ENCODE measurements at regions not wholly inside any gene's neighbourhood (a gene's known extent, or its start where the extent isn't known, plus 50 kb on each side); places are given as distances from the start of the nearest gene placed in this dataset.
A peak's percentile ranks its signal among the peaks of the same experiment; 100 is the strongest.

GRCh38 chr5:39605145-39605544 is 180.4 kb upstream of the DAB2 start:
- no peak for DNase-seq (ENCODE audit: low spot score)

- DNase-seq (ENCODE audit: low spot score): no peak
Observed at GRCh38 chr5:39604491-39604890, 179.7 kb upstream of the DAB2 start.

GRCh38 chr5:39599721-39600431 is 175.1 kb upstream of the DAB2 start:
- DNase-seq (ENCODE audit: low spot score): no peak

GRCh38 chr5:39598661-39599248 is 174.0 kb upstream of the DAB2 start:
- DNase-seq (ENCODE audit: low spot score): no peak

GRCh38 chr5:39588179-39588578 is 163.4 kb upstream of the DAB2 start:
- no peak for DNase-seq (ENCODE audit: low spot score)

- no peak for DNase-seq (ENCODE audit: low spot score)
Observed at GRCh38 chr5:39587675-39588074, 162.9 kb upstream of the DAB2 start.

- no peak for DNase-seq (ENCODE audit: low spot score)
Observed at GRCh38 chr5:39586185-39586584, 161.4 kb upstream of the DAB2 start.

GRCh38 chr5:39584927-39585326 is 160.1 kb upstream of the DAB2 start:
- no peak for DNase-seq (ENCODE audit: low spot score)

GRCh38 chr5:39580702-39581453 is 156.1 kb upstream of the DAB2 start:
- DNase-seq (ENCODE audit: low spot score): no peak

- no peak for DNase-seq (ENCODE audit: low spot score)
Observed at GRCh38 chr5:39579750-39580149, 155.0 kb upstream of the DAB2 start.

GRCh38 chr5:39578887-39579497 is 154.2 kb upstream of the DAB2 start:
- DNase-seq (ENCODE audit: low spot score): no peak

- no peak for DNase-seq (ENCODE audit: low spot score)
Observed at GRCh38 chr5:39577529-39577928, 152.7 kb upstream of the DAB2 start.

GRCh38 chr5:39570403-39571027 is 145.7 kb upstream of the DAB2 start:
- no peak for DNase-seq (ENCODE audit: low spot score)

GRCh38 chr5:39569857-39570256 is 145.1 kb upstream of the DAB2 start:
- DNase-seq (ENCODE audit: low spot score): no peak

- no peak for DNase-seq (ENCODE audit: low spot score)
Observed at GRCh38 chr5:39566891-39567290, 142.1 kb upstream of the DAB2 start.

GRCh38 chr5:39566029-39566428 is 141.2 kb upstream of the DAB2 start:
- no peak for DNase-seq (ENCODE audit: low spot score)

- no peak for DNase-seq (ENCODE audit: low spot score)
Observed at GRCh38 chr5:39561421-39561820, 136.6 kb upstream of the DAB2 start.

GRCh38 chr5:39560726-39561125 is 135.9 kb upstream of the DAB2 start:
- no peak for DNase-seq (ENCODE audit: low spot score)

- no peak for DNase-seq (ENCODE audit: low spot score)
Observed at GRCh38 chr5:39559923-39560322, 135.1 kb upstream of the DAB2 start.

GRCh38 chr5:39558541-39558940 is 133.8 kb upstream of the DAB2 start:
- DNase-seq (ENCODE audit: low spot score): no peak

GRCh38 chr5:39555788-39556187 is 131.0 kb upstream of the DAB2 start:
- DNase-seq (ENCODE audit: low spot score): no peak

GRCh38 chr5:39547553-39548154 is 122.9 kb upstream of the DAB2 start:
- DNase-seq (ENCODE audit: low spot score): peak; percentile 48

Data from ureter (tissue), 1 donor.